ENCODE measurements at regions not wholly inside any gene's neighbourhood (a gene's known extent, or its start where the extent isn't known, plus 50 kb on each side); places are given as distances from the start of the nearest gene placed in this dataset.

DNA sequence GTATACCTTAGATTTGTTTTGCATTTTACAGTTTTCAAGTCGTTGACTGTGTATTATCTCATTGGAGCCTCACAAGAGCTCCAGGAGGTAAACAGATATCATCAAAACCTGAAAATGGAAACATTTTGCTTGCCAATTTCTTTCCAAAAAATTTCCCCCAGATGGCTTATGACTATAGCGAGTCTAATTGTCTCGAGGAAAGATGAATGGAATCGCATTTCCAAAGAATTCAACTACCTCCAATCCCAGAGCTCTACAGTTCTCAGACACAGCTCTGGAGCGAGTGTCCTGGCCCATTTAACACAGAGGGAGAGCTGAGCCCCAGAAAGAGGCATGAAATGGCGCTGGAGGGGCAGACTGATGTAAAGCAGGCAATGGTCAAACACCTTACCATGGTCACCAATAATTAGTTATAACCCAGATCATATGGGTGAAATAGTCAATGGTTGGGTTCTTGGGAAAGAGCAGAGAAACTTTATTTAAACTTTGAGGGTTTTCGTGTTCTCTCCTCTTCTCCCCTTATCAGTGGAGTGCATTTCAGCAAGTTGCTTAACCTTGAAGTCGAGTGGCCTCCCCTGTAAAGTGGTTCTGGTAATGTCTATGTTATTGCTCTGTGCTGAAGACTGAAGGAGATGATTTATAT, 168.2 kb downstream of the ZDHHC21 start:
- Histone ChIP-seq H4K8ac (ENCODE audit: low read depth, low read length) (no peak overlapping the region), H3K4me3 (ENCODE audit: low read length in 2 of 2) (no peak overlapping the region), H3K9me3 (replicated peaks in 1 of 2; ENCODE audit: control insufficient read depth in 2 of 2, insufficient read depth in 1 of 2, low read depth in 1 of 2, low read length in 2 of 2) (no peaks in the 10 kb centered on the region), H4K91ac (ENCODE audit: low read depth, low read length, poor library complexity) (no peak overlapping the region), H2BK15ac (ENCODE audit: low read length) (no peak overlapping the region), H2BK12ac (ENCODE audit: low read length) (no peak overlapping the region), H2AFZ (ENCODE audit: low read length) (no peak overlapping the region), H2AK5ac (ENCODE audit: low read depth, low read length) (no peak overlapping the region), H3K27me3 (ENCODE audit: control insufficient read depth in 3 of 3, insufficient read depth in 3 of 3, low read depth in 1 of 3, low read length in 3 of 3) (no peaks in the 10 kb centered on the region), H3K4me1 (ENCODE audit: control insufficient read depth in 2 of 2, insufficient read depth in 1 of 2, low read depth in 1 of 2, low read length in 2 of 2) (peaks cover 2 to 3% of the 10 kb centered on the region in 2 donors), H3K23ac (ENCODE audit: low read depth, low read length, poor library complexity) (no peak overlapping the region), H2BK120ac (ENCODE audit: low read depth, low read length) (no peak overlapping the region), H3K4me2 (ENCODE audit: insufficient read depth, low read length, poor library complexity, severe bottlenecking) (no peak overlapping the region), H3K27ac (replicated peaks; ENCODE audit: low read length) (no peak overlapping the region), H2BK5ac (ENCODE audit: low read length) (no peak overlapping the region), H3K79me1 (ENCODE audit: low read depth, low read length) (no peaks in the 10 kb centered on the region), H3K14ac (ENCODE audit: low read length) (no peak overlapping the region), H3K4ac (ENCODE audit: low read length) (no peak overlapping the region), H3K18ac (ENCODE audit: low read length) (no peak overlapping the region), H3K9ac (ENCODE audit: low read depth, low read length, poor library complexity) (no peak overlapping the region), H3K36me3 (replicated peaks in 1 of 2; ENCODE audit: control insufficient read depth in 2 of 2, insufficient read depth in 2 of 2, low read length in 2 of 2) (no peaks in the 10 kb centered on the region)
- DNase-seq (ENCODE audit: low spot score): no peak
- no CpG with 5 or more reads among the region's 8 CpGs for WGBS, 2 donors (ENCODE audit: extremely low coverage in 2 of 2, insufficient read length in 2 of 2, insufficient replicate concordance in 1 of 2)

GRCh38 chr9:14523545-14523944, 169.7 kb downstream of the ZDHHC21 start:
- H2AK5ac ChIP-seq (ENCODE audit: low read depth, low read length): no peak overlapping the region
- no peak overlapping the region for H2AFZ ChIP-seq (ENCODE audit: low read length)
- no peak overlapping the region for H3K14ac ChIP-seq (ENCODE audit: low read length)
- no peak overlapping the region for H2BK12ac ChIP-seq (ENCODE audit: low read length)
- H2BK120ac ChIP-seq (ENCODE audit: low read depth, low read length): no peak overlapping the region
- WGBS, 2 donors (ENCODE audit: extremely low coverage in 2 of 2, insufficient read length in 2 of 2, insufficient replicate concordance in 1 of 2): 100% methylated on average over 1 to 2 of the region's 6 CpGs
- H3K23ac ChIP-seq (ENCODE audit: low read depth, low read length, poor library complexity): no peak overlapping the region
- no peak overlapping the region for H3K9ac ChIP-seq (ENCODE audit: low read depth, low read length, poor library complexity)
- H3K4ac ChIP-seq (ENCODE audit: low read length): no peak overlapping the region
- no peak overlapping the region for H3K4me2 ChIP-seq (ENCODE audit: insufficient read depth, low read length, poor library complexity, severe bottlenecking)
- no peaks in the 10 kb centered on the region for H3K27me3 ChIP-seq (ENCODE audit: control insufficient read depth in 3 of 3, insufficient read depth in 3 of 3, low read depth in 1 of 3, low read length in 3 of 3)
- H3K9me3 ChIP-seq (replicated peaks in 1 of 2; ENCODE audit: control insufficient read depth in 2 of 2, insufficient read depth in 1 of 2, low read depth in 1 of 2, low read length in 2 of 2): no peaks in the 10 kb centered on the region
- H3K18ac ChIP-seq (ENCODE audit: low read length): no peak overlapping the region
- no peak overlapping the region for H2BK15ac ChIP-seq (ENCODE audit: low read length)
- no peak overlapping the region for H3K4me3 ChIP-seq (ENCODE audit: low read length in 2 of 2)
- no peak overlapping the region for H3K27ac ChIP-seq (replicated peaks; ENCODE audit: low read length)
- DNase-seq (ENCODE audit: low spot score): no peak
- H3K79me1 ChIP-seq (ENCODE audit: low read depth, low read length): no peaks in the 10 kb centered on the region
- H4K91ac ChIP-seq (ENCODE audit: low read depth, low read length, poor library complexity): no peak overlapping the region
- H4K8ac ChIP-seq (ENCODE audit: low read depth, low read length): no peak overlapping the region
- no peak overlapping the region for H2BK5ac ChIP-seq (ENCODE audit: low read length)
- H3K36me3 ChIP-seq (replicated peaks in 1 of 2; ENCODE audit: control insufficient read depth in 2 of 2, insufficient read depth in 2 of 2, low read length in 2 of 2): no peaks in the 10 kb centered on the region
- H3K4me1 ChIP-seq (ENCODE audit: control insufficient read depth in 2 of 2, insufficient read depth in 1 of 2, low read depth in 1 of 2, low read length in 2 of 2): peaks cover 2 to 3% of the 10 kb centered on the region in 2 donors

DNA sequence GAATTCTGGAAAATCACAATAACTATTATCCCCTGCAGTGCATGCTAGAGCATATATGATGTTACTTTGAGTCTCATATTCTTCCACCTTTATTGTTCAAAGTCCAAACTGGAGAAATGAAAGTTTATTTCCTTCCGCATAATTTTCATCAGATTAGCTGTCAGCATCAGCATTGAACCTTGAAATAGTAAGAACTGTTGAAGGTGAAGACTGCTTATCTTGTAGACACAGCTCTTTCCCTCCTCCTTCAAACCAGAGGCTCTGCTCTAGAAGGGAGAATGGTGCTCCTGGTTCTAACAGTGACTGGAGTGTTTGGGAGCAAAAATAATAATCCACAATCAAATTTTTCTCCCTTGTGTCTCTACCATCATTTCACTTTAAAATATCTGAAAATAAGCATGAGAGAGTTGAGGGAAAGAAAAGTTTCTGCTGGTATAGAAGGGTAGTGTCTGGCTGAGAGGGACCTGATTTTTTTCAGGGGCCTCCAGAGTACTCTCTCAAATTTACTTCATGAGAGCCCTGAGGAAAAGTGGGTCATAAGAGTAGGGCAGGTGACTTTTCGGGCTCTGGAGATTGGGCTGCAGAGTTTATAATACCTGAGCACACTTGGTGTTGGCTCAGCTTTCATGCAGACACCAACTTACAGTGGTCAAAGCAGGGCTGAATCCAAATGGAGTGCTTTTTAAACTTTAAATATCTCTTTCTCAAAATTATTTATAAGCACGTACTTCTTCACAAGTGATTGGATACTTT, 170.4 kb downstream of the ZDHHC21 start:
- Histone ChIP-seq H2BK120ac (ENCODE audit: low read depth, low read length) (no peak overlapping the region), H3K23ac (ENCODE audit: low read depth, low read length, poor library complexity) (no peak overlapping the region), H2AFZ (ENCODE audit: low read length) (no peak overlapping the region), H4K91ac (ENCODE audit: low read depth, low read length, poor library complexity) (no peak overlapping the region), H3K36me3 (replicated peaks in 1 of 2; ENCODE audit: control insufficient read depth in 2 of 2, insufficient read depth in 2 of 2, low read length in 2 of 2) (no peaks in the 10 kb centered on the region), H3K79me1 (ENCODE audit: low read depth, low read length) (no peaks in the 10 kb centered on the region), H4K8ac (ENCODE audit: low read depth, low read length) (no peak overlapping the region), H3K18ac (ENCODE audit: low read length) (no peak overlapping the region), H3K27ac (replicated peaks; ENCODE audit: low read length) (no peak overlapping the region), H2BK15ac (ENCODE audit: low read length) (no peak overlapping the region), H3K4me2 (ENCODE audit: insufficient read depth, low read length, poor library complexity, severe bottlenecking) (no peak overlapping the region), H2BK12ac (ENCODE audit: low read length) (no peak overlapping the region), H3K14ac (ENCODE audit: low read length) (no peak overlapping the region), H2AK5ac (ENCODE audit: low read depth, low read length) (no peak overlapping the region), H3K9me3 (replicated peaks in 1 of 2; ENCODE audit: control insufficient read depth in 2 of 2, insufficient read depth in 1 of 2, low read depth in 1 of 2, low read length in 2 of 2) (no peaks in the 10 kb centered on the region), H2BK5ac (ENCODE audit: low read length) (no peak overlapping the region), H3K9ac (ENCODE audit: low read depth, low read length, poor library complexity) (no peak overlapping the region), H3K4ac (ENCODE audit: low read length) (no peak overlapping the region), H3K4me1 (ENCODE audit: control insufficient read depth in 2 of 2, insufficient read depth in 1 of 2, low read depth in 1 of 2, low read length in 2 of 2) (peaks cover 2 to 3% of the 10 kb centered on the region in 2 donors), H3K4me3 (ENCODE audit: low read length in 2 of 2) (no peak overlapping the region), H3K27me3 (ENCODE audit: control insufficient read depth in 3 of 3, insufficient read depth in 3 of 3, low read depth in 1 of 3, low read length in 3 of 3) (no peaks in the 10 kb centered on the region)
- 100% methylated on average over 1 of the region's 3 CpGs; no CpG with 5 or more reads in 1 of the 2 donors for WGBS, 2 donors (ENCODE audit: extremely low coverage in 2 of 2, insufficient read length in 2 of 2, insufficient replicate concordance in 1 of 2)
- DNase-seq (ENCODE audit: low spot score): no peak

DNA sequence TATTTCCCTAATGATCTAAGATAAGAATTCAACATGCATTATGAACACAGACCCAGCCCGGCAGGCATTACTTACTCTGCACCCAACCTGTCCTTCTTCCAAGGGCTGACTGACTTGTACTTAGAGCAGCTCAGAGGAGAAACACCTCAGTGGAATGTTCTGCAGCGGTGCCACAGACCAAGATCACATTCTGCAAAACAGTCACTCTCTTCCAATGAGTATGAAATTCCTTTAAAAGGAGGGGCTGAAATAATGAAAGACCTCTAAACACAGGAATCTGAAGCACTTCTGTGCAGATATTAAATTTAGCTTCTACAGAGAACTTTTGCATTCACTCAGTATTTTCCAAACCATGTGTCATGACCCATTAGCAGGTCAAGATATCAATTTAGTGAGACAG, 172.9 kb downstream of the ZDHHC21 start:
- no peak overlapping the region for H3K18ac ChIP-seq (ENCODE audit: low read length)
- H2AK5ac ChIP-seq (ENCODE audit: low read depth, low read length): no peak overlapping the region
- H3K4me3 ChIP-seq (ENCODE audit: low read length in 2 of 2): no peak overlapping the region
- H3K4me1 ChIP-seq (ENCODE audit: control insufficient read depth in 2 of 2, insufficient read depth in 1 of 2, low read depth in 1 of 2, low read length in 2 of 2): peaks cover 5 to 6% of the 10 kb centered on the region in 2 donors
- no peak overlapping the region for H4K8ac ChIP-seq (ENCODE audit: low read depth, low read length)
- no peaks in the 10 kb centered on the region for H3K27me3 ChIP-seq (ENCODE audit: control insufficient read depth in 3 of 3, insufficient read depth in 3 of 3, low read depth in 1 of 3, low read length in 3 of 3)
- no peak overlapping the region for H3K9ac ChIP-seq (ENCODE audit: low read depth, low read length, poor library complexity)
- H3K4ac ChIP-seq (ENCODE audit: low read length): no peak overlapping the region
- H3K14ac ChIP-seq (ENCODE audit: low read length): no peak overlapping the region
- no peaks in the 10 kb centered on the region for H3K79me1 ChIP-seq (ENCODE audit: low read depth, low read length)
- H3K27ac ChIP-seq (replicated peaks; ENCODE audit: low read length): no peak overlapping the region
- H2BK12ac ChIP-seq (ENCODE audit: low read length): no peak overlapping the region
- no peaks in the 10 kb centered on the region for H3K36me3 ChIP-seq (replicated peaks in 1 of 2; ENCODE audit: control insufficient read depth in 2 of 2, insufficient read depth in 2 of 2, low read length in 2 of 2)
- H2AFZ ChIP-seq (ENCODE audit: low read length): no peak overlapping the region
- H2BK5ac ChIP-seq (ENCODE audit: low read length): no peak overlapping the region
- H2BK120ac ChIP-seq (ENCODE audit: low read depth, low read length): no peak overlapping the region
- WGBS, 2 donors (ENCODE audit: extremely low coverage in 2 of 2, insufficient read length in 2 of 2, insufficient replicate concordance in 1 of 2): no CpG with 5 or more reads among the region's 2 CpGs
- H3K23ac ChIP-seq (ENCODE audit: low read depth, low read length, poor library complexity): no peak overlapping the region
- no peak overlapping the region for H4K91ac ChIP-seq (ENCODE audit: low read depth, low read length, poor library complexity)
- no peak overlapping the region for H3K4me2 ChIP-seq (ENCODE audit: insufficient read depth, low read length, poor library complexity, severe bottlenecking)
- H3K9me3 ChIP-seq (replicated peaks in 1 of 2; ENCODE audit: control insufficient read depth in 2 of 2, insufficient read depth in 1 of 2, low read depth in 1 of 2, low read length in 2 of 2): no peaks in the 10 kb centered on the region
- no peak for DNase-seq (ENCODE audit: low spot score)
- H2BK15ac ChIP-seq (ENCODE audit: low read length): no peak overlapping the region
